HG03558 (cell line): ENCODE measurements at regions not wholly inside any gene's neighbourhood (a gene's known extent, or its start where the extent isn't known, plus 50 kb on each side); places are given as distances from the start of the nearest gene placed in this dataset.
"Not testable (repeated sequence)": the region's sequence is repeated elsewhere in the genome, so short reads cannot be mapped to it uniquely, and the experiment has no call there.

ENCODE experiments used
- ATAC-seq: cut with Tn5 transposase; IDR thresholded peaks from one replicate; pipeline ENCODE4 v1.9.1; 2021; ENCODE audit warnings: moderate number of reproducible peaks; ENCODE audit not compliant: unreplicated experiment; ENCODE audit errors: extremely low read depth

DNA sequence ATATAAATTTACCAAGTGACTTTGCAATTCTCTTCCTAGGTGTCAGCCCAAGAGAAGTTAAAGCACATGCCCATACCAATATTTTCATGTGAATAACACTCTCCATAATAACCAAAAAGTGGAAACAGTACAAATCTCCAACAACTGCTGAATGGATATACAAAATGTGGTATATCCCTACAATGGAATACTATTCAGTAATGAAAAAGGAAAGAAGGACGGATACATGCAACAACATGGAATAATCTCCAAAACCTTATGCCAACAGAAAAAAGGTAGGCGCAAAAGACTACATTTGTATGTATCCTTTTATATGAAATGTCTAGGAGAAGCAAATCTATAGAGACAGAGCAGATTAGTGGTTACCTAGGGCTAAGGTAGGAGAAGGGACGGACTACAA lies 487.7 kb upstream of the ID4 start:
- no peak for ATAC-seq

DNA sequence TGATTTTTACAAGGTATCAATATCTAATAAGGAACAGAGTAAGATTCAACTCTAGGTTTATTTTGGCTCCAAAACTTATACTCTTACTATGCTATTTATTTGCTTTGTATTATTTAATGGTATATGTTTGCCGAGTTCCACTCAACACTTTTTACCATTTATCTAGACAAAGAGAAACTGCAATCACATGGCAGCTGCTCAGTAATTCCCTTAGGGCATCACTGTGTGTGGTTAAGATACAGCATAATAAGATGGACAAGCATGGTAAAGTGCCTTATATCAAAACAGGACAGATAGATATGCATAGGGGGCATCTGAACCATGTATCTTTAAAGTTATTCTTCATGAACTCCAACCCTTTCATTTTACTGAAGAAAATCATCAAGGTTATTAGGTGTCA lies 483.0 kb upstream of the ID4 start:
- ATAC-seq: no peak

DNA sequence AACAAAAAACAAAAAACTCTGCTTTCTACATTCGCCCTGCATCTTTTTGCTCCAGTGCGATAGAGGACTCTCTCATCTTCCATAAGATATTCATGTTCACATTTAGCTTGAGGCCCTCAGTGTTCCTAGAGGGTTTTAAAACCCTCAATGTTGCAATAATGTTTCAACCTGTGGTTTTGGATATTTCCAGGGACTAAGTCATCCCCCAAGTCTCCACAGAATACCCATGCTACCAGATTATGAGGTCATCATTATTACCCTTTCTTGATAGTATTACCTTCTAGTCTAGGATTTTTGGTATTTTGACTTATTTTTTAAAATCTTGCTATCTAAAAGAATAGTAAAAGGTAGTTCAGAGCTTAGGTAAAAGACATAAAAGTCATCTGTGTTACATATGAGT lies 480.5 kb upstream of the ID4 start:
- ATAC-seq: no peak

DNA sequence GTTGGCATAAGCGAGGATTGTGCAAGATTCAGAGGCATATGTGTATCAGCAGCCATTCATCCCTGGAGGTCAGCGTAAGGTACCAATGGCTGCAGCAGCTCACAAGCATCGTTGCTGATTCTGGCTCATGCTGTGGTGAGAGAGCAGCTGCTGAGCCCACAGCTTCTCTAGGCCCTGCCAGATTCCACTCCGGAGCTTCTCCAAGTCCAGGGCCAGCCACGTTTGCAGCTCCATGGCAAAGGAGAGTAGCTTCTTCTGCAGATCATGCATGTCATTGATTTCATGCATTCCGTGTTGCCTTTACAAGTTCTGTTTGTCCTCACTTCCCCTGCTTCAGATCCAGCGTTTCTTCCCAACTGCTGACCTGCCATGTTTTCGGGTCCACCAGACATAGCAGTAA lies 474.8 kb upstream of the ID4 start:
- ATAC-seq: no peak

DNA sequence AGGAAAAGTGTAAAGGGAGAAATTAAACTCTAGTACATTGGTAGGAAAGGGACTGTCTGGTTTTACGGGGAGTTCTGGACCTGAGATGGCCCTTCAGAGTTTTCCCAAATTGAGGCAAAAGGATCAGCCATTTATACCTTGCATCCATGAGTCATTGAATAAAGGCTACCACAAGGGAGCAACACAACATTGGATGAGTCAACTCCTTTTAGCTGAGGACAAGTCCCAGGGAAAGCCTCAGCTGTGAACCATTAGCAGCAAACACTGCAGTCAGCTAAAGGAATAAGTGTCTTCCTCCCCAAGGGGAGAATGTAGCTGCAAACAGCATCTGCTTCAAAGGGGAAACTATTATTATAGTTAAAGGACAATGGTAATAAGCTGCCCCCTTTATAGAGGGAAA lies 468.7 kb upstream of the ID4 start:
- ATAC-seq: no peak

- ATAC-seq: no peak
Observed at GRCh38 chr6:19369785-19370184, 467.4 kb upstream of the ID4 start.

DNA sequence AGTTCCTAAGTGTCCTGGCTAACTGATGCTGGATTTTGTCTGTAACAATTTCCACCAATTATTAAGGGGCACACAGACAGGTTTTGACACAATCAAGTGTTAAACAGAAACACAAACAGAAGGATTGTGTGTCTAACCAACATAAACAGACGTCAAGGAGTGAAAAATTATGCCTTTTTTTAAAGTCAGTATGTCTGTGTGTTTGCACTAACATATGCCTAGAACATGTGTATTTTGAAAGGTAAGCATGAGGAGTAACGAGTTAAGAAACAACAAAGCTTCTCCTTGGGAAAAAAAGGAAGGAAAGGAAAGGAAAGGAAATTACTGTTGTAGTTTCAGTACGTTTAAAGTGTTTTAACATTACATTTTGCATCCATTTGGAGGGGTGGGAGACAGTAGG lies 466.3 kb upstream of the ID4 start:
- no peak for ATAC-seq

GRCh38 chr6:19375613-19376012 lies 461.6 kb upstream of the ID4 start:
- ATAC-seq: no peak

DNA sequence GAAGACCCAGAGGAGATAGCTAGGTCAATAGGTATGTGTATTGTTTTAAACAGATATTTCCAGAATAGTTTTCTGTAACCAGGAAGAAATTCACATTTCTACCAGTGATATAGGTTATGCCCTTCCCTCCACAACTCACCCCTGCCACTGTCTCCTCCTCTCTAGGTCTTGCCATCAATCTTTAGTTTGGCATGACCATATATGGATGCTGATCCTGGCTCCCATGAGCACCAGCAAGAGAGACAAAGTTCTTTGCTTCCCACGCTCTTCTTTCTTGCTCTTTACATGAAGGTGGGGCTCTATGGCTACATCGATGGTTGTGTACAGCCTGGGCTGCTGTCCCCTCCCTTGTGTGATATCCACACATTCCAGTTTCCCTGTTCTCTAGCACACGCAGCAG lies 459.4 kb upstream of the ID4 start:
- ATAC-seq: no peak

GRCh38 chr6:19380293-19380692 lies 456.9 kb upstream of the ID4 start:
- ATAC-seq: no peak

GRCh38 chr6:19382676-19383075 lies 454.5 kb upstream of the ID4 start:
- ATAC-seq: no peak

GRCh38 chr6:19391926-19392325 lies 445.2 kb upstream of the ID4 start:
- no peak for ATAC-seq

- no peak for ATAC-seq
Observed at GRCh38 chr6:19394051-19394450, 443.1 kb upstream of the ID4 start.

DNA sequence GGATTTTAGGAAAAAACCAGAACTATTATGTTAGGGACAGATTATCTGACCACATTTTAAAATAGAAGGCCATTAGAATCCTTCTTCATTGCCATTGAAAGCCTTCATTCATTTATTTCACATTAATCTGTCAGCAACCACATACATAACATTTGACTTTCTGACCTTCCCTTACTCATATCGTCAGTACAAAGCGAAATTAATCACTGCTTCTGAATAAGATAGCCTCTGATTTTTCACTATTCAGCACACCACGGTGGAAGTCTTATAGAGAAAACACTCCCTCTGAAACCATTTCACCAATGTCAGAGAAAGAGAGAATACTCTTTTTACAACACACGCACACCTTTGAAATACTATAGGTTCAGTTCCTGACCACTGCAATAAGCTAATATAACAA lies 442.5 kb upstream of the ID4 start:
- no peak for ATAC-seq

GRCh38 chr6:19395316-19395715 lies 441.9 kb upstream of the ID4 start:
- ATAC-seq: no peak

DNA sequence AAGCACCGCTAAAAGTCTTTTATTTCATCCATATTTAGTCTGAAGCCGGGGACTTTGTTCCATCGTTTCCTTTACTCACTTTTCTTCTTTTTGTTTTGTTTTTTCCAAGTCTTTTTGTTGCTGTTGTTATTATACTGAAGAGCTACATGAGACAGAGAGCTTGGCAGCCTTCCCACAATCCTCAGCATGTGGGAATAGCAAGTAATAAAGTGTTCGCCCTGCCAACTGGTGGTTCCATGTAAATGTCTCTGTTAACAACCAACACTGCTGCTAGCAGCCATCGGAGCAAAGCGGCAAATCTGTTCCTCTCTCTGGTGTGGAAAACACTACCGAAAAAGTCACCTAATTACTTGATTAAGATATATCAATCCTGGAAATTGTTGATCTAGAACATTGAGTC lies 437.8 kb upstream of the ID4 start:
- ATAC-seq: no peak

GRCh38 chr6:19404884-19405283 lies 432.3 kb upstream of the ID4 start:
- not testable (repeated sequence) for ATAC-seq

DNA sequence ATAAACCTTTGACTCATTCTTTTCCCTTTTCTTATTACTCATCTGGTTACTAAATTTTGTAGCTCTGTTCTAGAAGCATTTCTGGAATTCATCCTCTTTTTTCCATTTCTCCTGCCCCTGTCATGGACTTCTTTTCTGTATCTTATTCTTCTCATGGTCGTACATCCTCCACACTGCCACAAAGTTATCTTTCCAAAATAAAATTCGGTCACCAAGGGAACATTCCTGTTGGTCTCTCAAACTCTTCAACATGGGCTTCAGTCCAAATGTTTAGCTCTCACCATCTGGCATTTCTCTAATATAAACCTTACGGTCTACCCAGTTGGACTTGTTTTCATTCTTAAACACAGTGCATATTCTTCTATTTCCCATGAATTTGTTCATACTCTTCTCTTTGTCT lies 428.8 kb upstream of the ID4 start:
- ATAC-seq: no peak

DNA sequence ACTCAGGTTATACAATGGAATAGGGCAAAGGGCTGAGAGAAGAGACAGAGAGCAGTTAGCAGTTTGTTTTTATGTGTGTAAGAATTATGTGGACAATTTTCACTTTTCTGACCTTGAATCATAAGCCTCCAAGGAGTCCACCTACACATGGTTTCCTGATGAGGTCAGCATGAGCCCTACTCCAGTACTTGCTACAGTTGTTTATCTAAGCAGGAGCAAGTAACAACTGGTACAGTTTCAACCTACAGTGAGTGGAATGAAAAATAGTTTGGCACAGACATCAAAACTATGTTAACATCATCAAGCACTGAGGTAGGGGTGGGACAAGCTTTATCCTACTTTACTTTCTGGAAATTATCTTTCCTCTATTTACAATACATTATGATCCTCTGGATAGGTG lies 426.7 kb upstream of the ID4 start:
- ATAC-seq: no peak

DNA sequence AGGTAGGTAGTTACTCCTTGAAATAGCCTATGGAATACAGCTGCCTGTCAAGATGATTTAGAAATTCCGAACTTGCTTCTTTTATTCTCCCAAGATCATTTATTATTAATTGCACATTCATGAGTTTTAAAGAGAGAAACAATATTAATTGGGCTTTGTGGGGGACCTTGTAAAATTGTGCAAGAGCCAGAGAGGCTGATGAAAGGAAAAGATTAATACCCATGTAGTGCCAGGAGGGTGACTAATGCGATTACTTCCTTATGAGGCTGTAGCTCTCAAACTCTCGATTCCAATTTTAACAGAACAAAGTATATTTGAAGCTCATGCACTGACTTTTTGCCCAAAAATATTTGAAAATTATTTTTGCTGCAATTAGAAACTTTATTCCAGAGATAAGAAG lies 423.8 kb upstream of the ID4 start:
- no peak for ATAC-seq

DNA sequence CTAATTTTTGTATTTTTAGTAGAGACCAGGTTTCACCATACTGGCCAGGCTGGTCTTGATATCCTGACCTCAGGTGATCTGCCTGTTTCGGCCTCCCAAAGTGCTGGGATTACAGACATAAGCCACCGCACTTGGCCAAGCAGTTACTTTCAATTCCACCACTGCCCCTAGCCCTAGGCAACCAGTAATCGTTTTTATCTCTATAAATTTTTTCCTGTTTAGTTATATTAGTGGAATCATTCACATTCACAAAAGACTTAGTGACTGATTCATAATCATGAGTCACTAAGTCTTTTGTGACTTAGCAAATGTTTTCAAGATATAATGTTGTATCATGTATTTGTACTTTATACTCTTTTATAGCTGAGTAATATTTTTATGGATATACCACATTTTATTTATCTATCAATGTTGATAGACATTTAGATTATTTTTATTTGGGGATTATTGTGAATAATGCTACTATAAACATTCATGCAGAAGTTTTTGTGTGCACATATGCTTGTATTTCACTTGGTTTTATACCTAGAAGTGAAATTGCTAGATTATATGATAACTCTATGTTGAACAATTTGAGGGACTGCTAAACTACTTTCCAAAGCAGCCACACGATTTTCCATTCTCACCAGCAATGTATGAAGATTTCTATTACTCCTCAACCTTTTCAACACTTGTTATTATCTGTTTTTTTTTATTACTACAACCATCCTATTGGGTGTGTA lies 421.4 kb upstream of the ID4 start:
- ATAC-seq: no peak

- ATAC-seq: no peak
Observed at GRCh38 chr6:19416811-19417210, 420.4 kb upstream of the ID4 start.

DNA sequence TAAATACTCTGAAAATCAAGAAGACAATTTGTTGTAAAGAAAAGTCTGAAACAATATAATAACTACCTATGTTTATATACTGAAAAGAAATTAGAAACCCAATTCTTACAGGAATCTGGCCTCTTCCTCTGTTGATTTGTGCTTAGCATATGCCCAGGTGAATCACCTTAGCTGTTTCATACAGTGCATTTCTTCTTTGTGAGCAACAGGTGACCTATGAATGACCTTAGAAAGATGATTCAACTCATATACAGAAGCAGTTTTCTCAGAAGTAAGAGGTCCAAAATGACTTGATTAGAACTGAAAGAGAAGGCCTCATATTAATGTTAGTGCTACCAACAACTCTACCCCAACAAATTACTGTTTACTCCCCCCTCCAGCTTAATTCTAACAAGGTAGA lies 419.5 kb upstream of the ID4 start:
- ATAC-seq: no peak
